HepG2 (cell line): ENCODE measurements at regions not wholly inside any gene's neighbourhood (a gene's known extent, or its start where the extent isn't known, plus 50 kb on each side); places are given as distances from the start of the nearest gene placed in this dataset.
"Not testable (repeated sequence)": the region's sequence is repeated elsewhere in the genome, so short reads cannot be mapped to it uniquely, and the experiment has no call there.

ENCODE experiments used
- ATAC-seq: fragments of 200-7000 bp; cut with Tn5 transposase; 3 replicates; pipeline ENCODE4 v1.9.1; 2020; ENCODE audit warnings: mild to moderate bottlenecking, moderate library complexity
- BruUV-seq: library from RNA; stranded (reverse); fragments of 400-500 nt; replicated peaks from 2 replicates; lab custom pipeline; 2021; lab: Mats Ljungman, UMichigan
- CTCF ChIA-PET: fragments of 300-600 bp; formaldehyde crosslinking; extraction: SDS; loops from one replicate; lab custom pipeline; 2021; ENCODE audit warnings: low total read pairs, inconsistent platforms, low intra/inter-chr PET ratio; lab: Yijun Ruan, JAX
- POLR2A ChIA-PET: fragments of 350-600 bp; sonication (Branson Sonifier 250); formaldehyde crosslinking; loops from one replicate; lab custom pipeline; 2020; ENCODE audit warnings: antibody characterized with exemption, inconsistent platforms; lab: Yijun Ruan, JAX
- DNase-seq: peaks from one replicate; pipeline ENCODE4 v3.0.0-alpha.2; 2015; ENCODE audit warnings: low spot score
- FAIRE-seq: peaks from 3 replicates; lab custom pipeline; 2011; peaks lifted over from hg19 to GRCh38; lab: Jason Lieb, UNC
- H2AFZ ChIP-seq: one replicate; pipeline ENCODE4 v1.6.1; 2011; ENCODE audit warnings: low read length, inconsistent platforms
- H3K27ac ChIP-seq: fragments of 300-600 bp; 3 replicates; pipeline ENCODE4 v1.8.0; 2011; ENCODE audit warnings: mixed run types, mild to moderate bottlenecking, mixed read lengths, low read length, inconsistent platforms; ENCODE audit not compliant: insufficient read depth; ENCODE audit errors: extremely low read length
- H3K27me3 ChIP-seq, 2 experiments: fragments of 200-600 bp in 1 of 2; 2 replicates in 1 of 2; 3 replicates in 1 of 2; pipeline versions ENCODE4 v1.6.0 to v1.8.0; 2011; ENCODE audit warnings: low read length in 2 of 2, mild to moderate bottlenecking in 2 of 2, moderate library complexity in 2 of 2, inconsistent platforms in 1 of 2; ENCODE audit not compliant: insufficient read depth in 2 of 2, control insufficient read depth in 1 of 2
- H3K36me3 ChIP-seq, 2 experiments: fragments of 200-600 bp in 1 of 2; replicated peaks in 1 of 2; 2 replicates in 1 of 2; 3 replicates in 1 of 2; pipeline versions ENCODE4 v1.5.1 to v1.8.0; 2011; ENCODE audit warnings: low read length in 2 of 2, inconsistent platforms in 1 of 2; ENCODE audit not compliant: insufficient read depth in 2 of 2, control insufficient read depth in 1 of 2
- H3K4me1 ChIP-seq: 2 replicates; pipeline ENCODE4 v1.5.1; 2012; ENCODE audit warnings: low read length, inconsistent platforms; ENCODE audit not compliant: insufficient read depth
- H3K4me2 ChIP-seq: 2 replicates; pipeline ENCODE4 v1.6.0; 2011; ENCODE audit warnings: low read depth, low read length, inconsistent platforms
- H3K4me3 ChIP-seq, 3 experiments: fragments of 200-600 bp in 1 of 3; sonication (generic), shearing (Covaris generic) in 1 of 3; replicated peaks in 1 of 3; 2 replicates each; pipeline ENCODE4 v1.5.1; 2011 to 2016; ENCODE audit warnings: low read length in 3 of 3, inconsistent platforms in 2 of 3, low read depth in 2 of 3, mild to moderate bottlenecking in 2 of 3, control low read depth in 1 of 3, mixed read lengths in 1 of 3; ENCODE audit not compliant: insufficient read depth in 1 of 3
- H3K79me2 ChIP-seq: one replicate; pipeline ENCODE4 v1.6.1; 2011; ENCODE audit warnings: low read length, inconsistent platforms; ENCODE audit not compliant: insufficient read depth
- H3K9ac ChIP-seq: 2 replicates; pipeline ENCODE4 v1.6.0; 2011; ENCODE audit warnings: mild to moderate bottlenecking, low read depth, low read length, inconsistent platforms; ENCODE audit not compliant: insufficient read depth
- H3K9me3 ChIP-seq: 2 replicates; pipeline ENCODE4 v1.5.1; 2012; ENCODE audit warnings: mild to moderate bottlenecking, low read length
- H4K20me1 ChIP-seq: 2 replicates; pipeline ENCODE4 v1.6.0; 2011; ENCODE audit warnings: inconsistent platforms, mild to moderate bottlenecking, low read length, moderate library complexity; ENCODE audit not compliant: insufficient read depth
- WGBS: methylation state at CpG from one replicate; pipeline ENCODE4 v1.1.6; 2017; ENCODE audit warnings: low lambda C conversion rate; 5-methylcytosine and 5-hydroxymethylcytosine counted together
- in situ Hi-C: cut with HindIII; loops from 2 replicates; pipeline ENCODE4 v1.10.0; 2017; ENCODE audit warnings: low pct_unique_long_range_greater_than_20kb; ENCODE audit not compliant: extremely low pct_ligation_motif_present
- intact Hi-C: fragments of 100-400 bp; cut with micrococcal nuclease; formaldehyde crosslinking; loops from one replicate; pipeline ENCODE4 v1.10.0; 2022; ENCODE audit not compliant: unreplicated experiment

GRCh38 chr21:5098010-5098743 is 5423.2 kb upstream of the TPTE start:
- WGBS = 40% methylated on average over 2 of the region's 25 CpGs
- H3K9me3 ChIP-seq, H3K27me3 ChIP-seq, H3K4me3 ChIP-seq, H3K36me3 ChIP-seq, H3K27ac ChIP-seq, POLR2A ChIA-PET, DNase-seq, FAIRE-seq, H3K4me1 ChIP-seq, BruUV-seq, intact Hi-C loops, in situ Hi-C loops, H3K9ac ChIP-seq, H2AFZ ChIP-seq, H3K4me2 ChIP-seq, H4K20me1 ChIP-seq, ATAC-seq, H3K79me2 ChIP-seq, CTCF ChIA-PET: not testable (repeated sequence)

DNA sequence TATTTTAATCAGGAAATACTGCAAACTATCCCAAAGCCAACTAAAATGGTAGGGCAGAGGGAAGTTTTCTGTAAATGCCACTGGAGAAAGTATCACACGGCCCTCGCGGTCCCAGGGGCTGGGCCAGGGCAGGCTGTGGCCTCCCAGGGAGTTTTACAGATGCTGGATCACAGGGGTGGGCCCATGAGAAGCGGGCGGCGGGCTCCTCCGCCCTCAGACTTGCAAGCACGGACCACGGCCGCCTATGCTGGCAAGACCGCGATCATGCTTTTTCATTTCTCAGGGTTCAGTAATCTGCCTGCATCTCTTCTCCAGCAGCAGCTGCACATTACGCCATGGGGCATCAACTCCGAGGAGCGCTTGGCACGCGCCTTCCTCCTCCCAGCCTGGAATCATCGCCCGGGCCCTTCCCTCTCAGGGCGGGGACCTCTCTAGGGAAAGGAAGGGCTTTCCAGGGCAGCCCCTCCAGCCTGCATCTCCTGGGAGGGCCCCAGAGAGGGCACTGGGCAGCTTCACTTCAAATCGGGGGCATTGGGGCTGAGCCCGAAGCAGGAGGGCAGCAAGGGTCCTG is 5420.7 kb upstream of the TPTE start:
- DNase-seq, FAIRE-seq, H3K79me2 ChIP-seq, H3K4me3 ChIP-seq, H3K4me2 ChIP-seq, H4K20me1 ChIP-seq, POLR2A ChIA-PET, intact Hi-C loops, ATAC-seq, BruUV-seq, H3K9me3 ChIP-seq, H2AFZ ChIP-seq, H3K27me3 ChIP-seq, H3K27ac ChIP-seq, in situ Hi-C loops, H3K9ac ChIP-seq, CTCF ChIA-PET, H3K36me3 ChIP-seq, H3K4me1 ChIP-seq: not testable (repeated sequence)
- WGBS = no CpG with 5 or more reads among the region's 22 CpGs

GRCh38 chr21:5101749-5102148 is 5419.6 kb upstream of the TPTE start:
- intact Hi-C loops, H3K79me2 ChIP-seq, H2AFZ ChIP-seq, CTCF ChIA-PET, FAIRE-seq, H3K4me2 ChIP-seq, in situ Hi-C loops, H3K4me3 ChIP-seq, H3K9me3 ChIP-seq, H3K4me1 ChIP-seq, POLR2A ChIA-PET, H3K36me3 ChIP-seq, H4K20me1 ChIP-seq, BruUV-seq, H3K27me3 ChIP-seq, H3K27ac ChIP-seq, H3K9ac ChIP-seq: not testable (repeated sequence)
- ATAC-seq (peak; percentile 63), DNase-seq (peak; percentile 23)
- no CpG with 5 or more reads among the region's 14 CpGs for WGBS

- DNase-seq, H4K20me1 ChIP-seq, FAIRE-seq, H3K4me3 ChIP-seq, CTCF ChIA-PET, intact Hi-C loops, ATAC-seq, BruUV-seq, H3K27me3 ChIP-seq, H3K4me1 ChIP-seq, H3K79me2 ChIP-seq, H3K9me3 ChIP-seq, in situ Hi-C loops, H2AFZ ChIP-seq, H3K36me3 ChIP-seq, H3K4me2 ChIP-seq, H3K9ac ChIP-seq, POLR2A ChIA-PET, H3K27ac ChIP-seq: not testable (repeated sequence)
- no CpG with 5 or more reads among the region's 27 CpGs for WGBS
These were observed 5417.4 kb upstream of the TPTE start for GRCh38 chr21:5103880-5104561.
